ENCODE measurements at regions not wholly inside any gene's neighbourhood (a gene's known extent, or its start where the extent isn't known, plus 50 kb on each side); places are given as distances from the start of the nearest gene placed in this dataset.

DNA sequence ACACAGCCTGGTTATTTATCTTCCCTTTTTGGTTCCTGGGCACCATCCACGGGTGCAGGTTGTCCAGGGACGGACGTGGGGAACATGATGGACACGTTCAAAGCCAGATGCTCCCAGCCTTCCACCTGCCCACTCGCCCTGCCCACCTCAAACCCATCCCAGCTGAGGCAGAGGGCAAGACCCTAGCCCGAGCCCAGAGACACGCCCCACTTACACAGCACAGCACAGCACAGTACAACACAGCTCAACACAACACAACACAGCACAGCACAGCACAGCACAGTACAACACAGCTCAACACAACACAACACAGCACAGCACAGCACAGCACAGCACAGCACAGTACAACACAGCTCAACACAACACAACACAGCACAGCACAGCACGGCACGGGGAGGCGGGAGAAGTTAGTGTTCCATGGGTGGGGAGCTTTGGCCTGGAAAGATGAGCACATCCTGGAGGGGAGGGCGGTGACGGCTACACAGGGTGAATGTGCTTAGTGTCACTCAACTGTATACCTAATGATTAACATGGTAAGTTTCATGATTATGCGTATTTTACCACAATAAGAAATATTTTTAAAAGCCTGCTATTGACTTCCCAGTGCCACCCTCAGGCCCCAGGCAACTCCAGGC is 1507.5 kb downstream of the BRD1 start:
- no peak for DNase-seq (ENCODE audit: low read depth in 3 of 3)

DNA sequence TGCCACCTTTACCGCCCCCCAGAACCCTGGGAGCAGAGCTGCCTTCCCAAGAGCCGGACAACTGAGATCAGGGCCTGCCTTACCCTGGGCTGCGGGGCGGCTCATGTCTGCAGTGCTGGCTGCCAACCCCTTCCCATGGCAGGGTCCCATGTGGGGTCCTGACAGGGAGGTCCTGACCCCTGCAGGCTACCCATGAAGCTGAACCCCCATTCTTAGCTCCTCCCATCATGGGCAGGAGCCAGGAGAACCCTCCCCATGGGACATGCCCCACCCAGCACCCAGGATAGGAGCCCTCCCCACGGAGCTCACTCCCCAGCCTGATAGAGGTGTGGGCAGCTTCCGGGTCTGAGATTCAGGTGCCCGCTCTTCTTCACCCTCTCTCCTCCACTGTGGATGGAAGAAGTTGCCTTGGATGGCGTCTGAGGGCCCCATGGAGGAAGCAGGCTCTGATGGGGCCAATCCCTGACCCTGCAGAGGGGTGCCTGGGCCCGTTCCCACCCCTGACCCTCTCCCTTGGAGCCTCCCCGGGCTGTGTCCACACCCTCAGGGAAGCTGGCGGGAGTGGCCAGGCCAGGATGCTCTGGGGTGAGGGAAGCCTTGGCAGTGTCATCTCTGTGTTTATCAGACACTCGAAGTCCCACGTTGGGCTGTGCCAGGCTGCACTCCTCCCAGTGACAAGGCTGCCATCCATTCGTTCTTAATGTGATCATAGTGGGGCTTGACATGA is 1508.2 kb downstream of the BRD1 start:
- DNase-seq (ENCODE audit: low read depth in 3 of 3), result no peak

DNA sequence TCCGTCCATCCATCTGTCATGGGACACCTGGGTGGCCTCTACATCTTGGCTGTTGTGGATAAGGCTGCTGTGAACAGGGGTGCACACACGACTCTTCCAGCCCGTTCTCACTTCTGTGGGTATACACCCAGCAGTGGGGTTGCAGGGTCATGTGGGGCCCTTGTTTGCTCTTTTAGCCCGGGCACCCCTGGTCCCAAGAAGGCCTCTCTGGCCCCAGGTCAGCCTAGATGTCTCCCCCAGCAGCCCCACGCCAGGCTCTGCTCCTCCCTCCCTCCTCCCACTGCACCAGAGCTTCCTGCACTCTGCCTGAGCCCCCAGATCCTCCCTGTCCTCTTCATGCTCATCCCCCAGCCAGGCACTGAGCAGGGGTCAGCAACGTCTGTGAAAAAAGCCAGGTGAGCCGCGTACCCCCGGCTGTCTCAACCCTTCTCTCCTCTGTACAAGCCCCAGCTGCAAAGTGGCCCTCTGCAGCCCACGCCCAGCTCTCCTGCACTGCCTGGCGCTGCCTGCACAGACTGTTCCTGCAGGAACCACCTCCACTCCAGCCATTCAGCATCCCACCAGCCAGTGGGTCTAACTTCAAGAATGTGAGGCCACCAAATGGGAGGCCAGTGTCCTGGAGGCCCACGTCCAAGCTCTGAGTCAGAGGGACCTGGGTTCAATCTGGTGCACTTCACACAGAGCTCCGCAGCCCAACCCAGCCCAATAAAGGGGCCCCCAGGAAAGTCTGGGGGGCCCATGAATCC is 1508.9 kb downstream of the BRD1 start:
- DNase-seq (ENCODE audit: low read depth in 3 of 3), result no peak

DNA sequence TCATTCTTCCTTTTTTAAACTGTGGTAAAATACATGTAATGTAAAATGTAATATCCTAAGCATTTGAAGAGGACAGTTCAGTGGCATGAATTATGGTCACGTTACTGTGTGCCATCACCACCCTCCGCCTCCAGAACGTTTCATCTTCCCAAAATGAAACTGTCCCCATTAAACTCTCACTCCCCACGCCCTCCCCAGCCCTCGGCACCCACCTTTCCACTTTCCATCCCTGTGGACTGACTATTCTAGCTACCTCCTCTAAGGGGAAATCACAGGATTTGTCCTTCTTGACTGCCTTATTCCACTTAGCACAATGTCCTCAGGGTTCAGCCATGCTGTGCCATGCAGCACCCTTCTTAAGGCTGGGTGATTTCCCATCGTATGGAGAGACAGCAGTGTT is 1509.5 kb downstream of the BRD1 start:
- DNase-seq (ENCODE audit: low read depth in 3 of 3), result no peak

DNA sequence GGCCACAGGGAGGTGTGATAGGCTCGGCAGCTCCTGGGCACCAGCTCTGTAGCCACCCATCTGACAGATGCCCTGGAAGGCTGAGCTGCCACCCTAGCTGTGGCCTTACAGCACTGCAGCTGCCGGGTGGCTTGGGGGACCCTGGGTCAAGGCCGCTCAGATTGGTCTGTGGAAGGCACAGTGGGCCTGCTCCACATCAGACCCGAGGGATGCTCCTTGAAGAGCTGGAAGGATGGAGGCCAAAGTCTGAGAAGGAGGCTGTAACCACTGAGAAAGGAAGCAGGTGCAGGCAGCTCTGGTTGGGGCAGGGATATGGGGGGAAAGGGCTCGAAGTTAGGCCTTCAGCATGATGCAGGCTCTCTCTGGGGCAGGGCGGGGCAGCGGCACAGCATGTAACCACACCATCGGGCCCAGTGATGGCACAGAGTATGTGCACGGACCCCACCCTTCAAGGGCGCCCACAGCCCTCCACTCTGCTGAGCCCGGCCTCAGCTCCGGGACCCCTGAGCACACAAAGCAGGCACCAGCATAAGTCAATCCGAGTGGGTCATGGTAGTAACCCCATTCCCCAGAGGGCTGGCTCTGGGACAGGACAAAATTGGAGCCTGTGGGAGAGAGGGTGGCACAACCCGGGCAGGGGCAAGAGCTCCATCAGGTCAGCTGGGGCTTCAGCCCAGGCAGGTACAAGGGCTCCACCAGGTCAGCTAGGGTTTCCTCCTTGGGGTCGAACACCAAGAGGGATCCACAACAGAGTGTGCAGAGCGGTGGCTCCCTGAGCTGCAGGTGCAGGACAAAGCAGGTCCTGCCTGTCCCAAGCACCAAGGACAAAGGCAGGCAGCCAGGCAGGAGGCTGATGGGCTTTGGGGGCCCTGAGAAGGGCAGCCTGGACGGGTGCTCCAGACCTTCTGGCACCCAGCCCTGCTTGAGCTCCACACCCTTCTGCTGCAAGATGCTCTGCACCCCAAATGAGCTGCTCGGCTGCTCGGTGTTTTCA is 1511.1 kb downstream of the BRD1 start:
- no peak for DNase-seq (ENCODE audit: low read depth in 3 of 3)

DNA sequence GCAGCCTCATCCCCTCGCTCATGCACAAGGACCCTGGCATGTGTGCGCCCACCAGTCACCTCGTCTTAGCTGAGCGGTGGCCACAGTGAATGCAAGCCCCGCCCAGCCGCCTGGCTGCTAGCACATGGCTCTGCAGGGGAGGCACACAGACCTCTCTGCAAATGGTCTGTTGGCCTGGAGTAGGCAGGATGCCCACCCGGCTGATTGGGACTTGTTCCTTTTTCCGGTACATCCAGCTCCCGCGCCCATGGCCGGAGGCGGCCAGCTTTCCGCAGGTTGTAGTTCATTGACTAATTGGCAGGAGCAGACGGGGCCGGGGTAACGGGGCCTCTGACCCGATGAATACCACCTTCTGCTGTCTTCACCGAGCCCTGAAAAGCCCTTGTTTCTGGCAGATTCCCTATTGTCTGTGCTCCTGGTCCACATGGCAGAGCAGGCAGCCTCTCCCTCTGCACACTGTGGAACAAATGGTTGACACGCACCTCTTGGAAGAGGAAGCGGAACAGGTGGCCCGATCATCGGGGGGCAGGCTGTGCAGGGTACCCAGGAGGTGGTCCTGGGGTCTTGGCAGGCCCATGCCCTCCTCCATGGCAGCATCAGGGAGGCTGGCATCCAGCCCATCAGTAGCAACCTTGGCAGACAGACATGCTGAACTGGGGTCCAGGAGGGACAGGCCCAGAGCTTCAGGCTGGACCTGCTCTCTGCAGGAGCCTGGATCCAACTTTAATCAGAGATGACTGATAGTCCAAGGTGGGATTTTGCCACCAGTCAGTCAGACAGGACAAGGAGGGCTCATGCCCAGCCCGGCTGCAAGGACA is 1512.0 kb downstream of the BRD1 start:
- DNase-seq (ENCODE audit: low read depth in 3 of 3), result no peak

DNA sequence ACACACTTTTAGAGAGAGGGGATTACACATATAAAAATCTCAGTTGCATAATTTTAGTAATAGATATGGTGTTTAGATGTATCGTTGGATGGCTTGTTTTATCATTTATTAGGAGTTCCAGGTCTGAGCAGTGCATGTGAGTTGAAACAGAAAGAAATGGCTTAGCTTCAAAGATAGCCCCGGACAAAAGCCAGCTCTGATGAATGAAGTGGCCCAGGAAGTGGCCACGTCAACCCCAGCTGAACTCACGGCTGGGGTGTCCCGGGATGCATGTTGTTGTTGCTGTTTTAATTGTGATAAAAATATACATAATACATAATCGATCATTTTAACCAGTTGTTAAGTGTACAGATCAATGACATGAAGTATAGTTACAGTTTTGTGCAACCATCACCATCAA is 1513.6 kb downstream of the BRD1 start:
- DNase-seq (ENCODE audit: low read depth in 3 of 3), result no peak

DNA sequence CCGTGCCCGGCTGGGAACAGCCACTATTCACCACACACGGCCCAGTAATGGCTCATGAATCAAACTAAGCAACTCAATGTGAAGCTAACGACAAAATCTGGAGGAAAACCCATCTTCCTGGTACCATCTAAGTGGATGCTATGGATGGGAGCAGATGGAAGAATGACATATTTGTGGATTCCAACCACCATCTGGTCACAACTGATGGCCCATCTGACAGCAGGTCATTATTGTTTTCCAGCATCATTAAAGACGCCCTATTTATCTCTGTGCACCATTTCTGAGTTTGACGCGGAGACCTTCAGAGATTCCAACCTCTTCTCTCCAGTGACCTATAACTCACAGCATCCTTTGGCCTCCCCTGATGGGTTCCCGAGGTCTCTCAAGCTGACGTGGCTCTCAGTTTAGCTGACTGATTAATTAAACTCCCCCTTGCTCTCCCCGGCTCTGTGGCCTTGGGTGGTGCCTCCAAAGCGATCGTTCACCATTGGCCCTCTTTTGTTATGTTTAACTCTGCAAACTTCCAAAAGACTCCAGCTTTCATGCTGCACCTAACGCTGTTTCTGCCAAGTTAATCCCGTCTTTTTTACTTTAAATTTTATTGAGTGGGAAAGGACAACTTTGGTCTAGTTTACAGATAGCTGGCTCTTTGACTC is 1514.4 kb downstream of the BRD1 start:
- DNase-seq (ENCODE audit: low read depth in 3 of 3), result no peak

DNA sequence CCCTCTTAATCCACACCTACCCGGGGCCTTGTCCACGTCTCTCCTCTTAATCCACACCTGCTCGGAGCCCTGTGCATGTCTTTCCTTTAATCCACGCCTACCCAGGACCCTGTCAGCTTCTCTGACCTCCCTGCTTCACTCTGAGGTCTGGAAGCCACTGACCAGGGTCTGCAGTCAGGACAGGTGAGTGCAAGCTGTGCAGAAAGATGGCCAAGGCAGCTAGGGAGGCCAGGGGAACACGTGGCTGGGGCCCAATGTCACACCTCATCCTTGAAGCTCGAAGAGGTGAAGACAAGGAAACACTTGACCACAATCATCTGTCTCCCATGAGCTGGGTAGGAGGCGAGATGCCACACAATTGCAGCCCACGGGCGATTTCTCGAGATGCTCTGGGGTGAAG is 1516.9 kb downstream of the BRD1 start:
- no peak for DNase-seq (ENCODE audit: low read depth in 3 of 3)

DNA sequence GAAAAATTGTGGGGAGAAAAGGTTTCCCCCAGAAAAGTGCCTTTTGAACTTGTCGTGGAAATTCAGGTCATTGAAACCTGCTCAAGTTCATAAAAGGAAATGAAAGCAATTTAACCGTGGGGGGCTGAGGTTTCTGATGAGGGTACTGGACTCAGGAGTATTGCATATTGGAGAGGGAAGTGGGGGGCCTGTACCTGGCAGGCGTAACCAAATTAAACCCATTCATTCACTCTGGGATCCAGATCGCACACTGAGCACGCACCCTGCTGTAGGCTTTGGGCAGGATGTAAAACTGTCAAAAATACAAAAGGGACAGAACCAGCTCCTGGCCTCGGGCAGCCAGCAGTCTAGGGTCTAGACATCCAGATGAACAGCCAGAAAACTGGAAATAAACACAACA is 1517.4 kb downstream of the BRD1 start:
- DNase-seq (ENCODE audit: low read depth in 3 of 3), result no peak

DNA sequence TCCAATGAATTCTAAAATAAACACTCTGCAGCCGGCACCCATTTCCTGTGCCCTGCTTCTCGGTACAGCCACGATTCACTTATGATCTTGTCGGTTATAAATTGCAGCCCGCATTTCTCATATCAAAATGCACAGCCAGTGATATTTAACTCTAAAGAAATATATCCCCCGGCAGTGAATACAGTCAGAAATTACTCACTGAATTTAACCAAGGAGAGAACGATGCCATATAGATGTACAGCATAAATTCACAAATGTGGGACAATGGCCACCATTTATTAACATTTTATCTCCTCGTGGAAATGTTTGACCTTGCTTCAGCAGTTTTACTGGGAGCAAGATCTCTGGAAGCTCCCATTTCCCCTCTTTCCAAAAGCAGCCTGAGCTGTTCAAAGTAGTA is 1517.8 kb downstream of the BRD1 start:
- DNase-seq (ENCODE audit: low read depth in 3 of 3), result no peak

DNA sequence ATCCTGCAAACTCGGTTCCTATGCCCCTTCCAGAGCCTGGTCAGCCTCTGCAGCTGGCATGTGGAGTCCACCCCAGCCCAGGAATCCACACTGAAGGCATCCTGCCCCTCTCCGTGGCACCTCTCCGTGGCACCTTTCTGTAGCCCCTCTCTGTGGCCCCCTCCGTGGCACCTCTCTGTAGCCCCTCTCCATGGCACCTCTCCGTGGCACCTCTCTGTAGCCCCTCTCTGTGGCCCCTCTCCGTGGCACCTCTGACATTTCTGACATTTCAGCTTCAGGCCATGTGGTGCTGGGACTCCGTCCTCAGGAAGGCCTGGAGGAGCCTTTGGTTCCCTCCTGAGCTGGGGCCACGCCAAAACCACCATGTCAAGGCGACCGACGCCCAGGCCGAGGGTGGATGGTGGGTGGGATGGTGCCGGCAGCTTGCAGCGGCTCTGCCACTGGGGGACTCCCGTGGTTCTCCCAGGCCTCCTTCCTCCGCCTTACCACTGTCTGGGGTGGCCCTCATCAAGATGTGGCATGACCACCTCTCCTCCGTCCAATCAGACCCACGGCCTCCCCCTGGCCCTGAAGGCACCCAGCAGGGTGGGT is 1518.5 kb downstream of the BRD1 start:
- DNase-seq (ENCODE audit: low read depth in 3 of 3), result no peak

DNA sequence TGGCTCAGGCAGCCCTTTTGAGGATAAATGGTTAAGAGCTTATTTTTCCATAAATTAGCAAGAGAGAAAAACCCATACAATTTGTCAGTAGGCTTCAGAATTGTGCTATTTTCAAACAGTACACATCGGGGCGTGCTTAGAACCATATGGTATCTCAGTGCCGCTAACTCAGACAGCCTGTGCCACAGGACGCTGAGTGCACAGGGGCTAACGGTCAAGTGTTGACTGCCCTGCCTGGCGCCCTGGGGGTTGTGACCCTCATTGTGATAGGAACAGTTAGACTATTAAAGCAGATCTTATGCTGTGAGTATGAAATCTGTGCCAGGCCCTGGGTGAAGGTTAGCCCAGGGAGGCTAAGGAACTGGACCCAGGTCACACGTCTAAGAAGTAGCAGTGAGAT is 1519.7 kb downstream of the BRD1 start:
- no peak for DNase-seq (ENCODE audit: low read depth in 3 of 3)

DNA sequence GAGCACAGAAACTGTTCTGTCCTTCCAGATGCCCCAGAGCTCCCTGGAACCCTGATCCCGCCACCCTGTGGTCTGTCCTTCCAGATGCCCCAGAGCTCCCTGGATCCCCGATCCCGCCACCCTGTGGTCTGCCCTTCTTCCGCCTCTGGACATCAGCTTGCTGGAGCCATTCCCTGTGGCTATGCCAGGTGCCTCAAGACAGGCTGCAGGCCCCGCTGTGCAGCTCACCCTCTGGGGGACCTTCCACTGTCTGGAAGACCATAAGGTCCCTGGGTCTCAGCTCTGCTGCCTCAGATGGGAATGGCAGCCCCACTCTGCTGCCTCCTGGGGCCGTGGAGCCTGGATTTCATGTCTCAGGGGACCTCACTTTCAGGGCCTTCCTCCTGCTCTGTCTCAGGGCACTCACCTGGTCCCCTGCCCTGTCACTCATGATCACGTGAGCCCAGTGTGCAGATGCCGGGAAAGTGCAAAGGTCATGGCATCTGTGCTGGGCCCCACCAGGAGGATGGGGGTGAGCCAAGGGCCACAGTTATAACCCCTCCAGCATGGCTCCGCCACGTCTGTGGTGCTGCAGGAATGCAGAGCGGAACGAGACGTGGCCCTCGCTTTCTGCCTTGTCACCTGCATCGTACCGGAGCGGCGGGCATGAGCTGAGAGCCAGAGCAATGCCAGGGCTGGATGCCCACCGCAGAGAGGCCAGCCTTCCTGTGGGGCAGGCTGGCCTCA is 1520.7 kb downstream of the BRD1 start:
- no peak for DNase-seq (ENCODE audit: low read depth in 3 of 3)

DNA sequence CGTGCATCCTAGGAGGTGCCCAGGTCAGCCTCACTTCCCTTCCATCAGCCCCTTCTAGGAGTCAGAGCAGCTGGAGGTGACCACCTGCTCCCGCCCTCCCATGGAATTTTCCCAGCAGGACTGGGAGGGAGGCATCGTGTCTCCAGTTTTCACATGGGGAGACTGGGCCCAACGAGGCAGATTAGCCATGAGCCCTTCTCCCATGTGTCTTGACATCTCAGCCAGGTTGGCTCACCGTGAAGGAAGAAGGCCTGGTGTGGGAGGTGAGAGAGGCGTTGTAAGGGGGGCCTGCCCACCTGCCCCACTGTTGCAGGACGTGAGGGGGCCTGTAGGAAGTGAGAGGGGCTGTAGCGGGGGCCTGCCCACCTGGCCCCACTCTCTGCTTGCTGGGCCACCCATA is 1521.4 kb downstream of the BRD1 start:
- no peak for DNase-seq (ENCODE audit: low read depth in 3 of 3)

DNA sequence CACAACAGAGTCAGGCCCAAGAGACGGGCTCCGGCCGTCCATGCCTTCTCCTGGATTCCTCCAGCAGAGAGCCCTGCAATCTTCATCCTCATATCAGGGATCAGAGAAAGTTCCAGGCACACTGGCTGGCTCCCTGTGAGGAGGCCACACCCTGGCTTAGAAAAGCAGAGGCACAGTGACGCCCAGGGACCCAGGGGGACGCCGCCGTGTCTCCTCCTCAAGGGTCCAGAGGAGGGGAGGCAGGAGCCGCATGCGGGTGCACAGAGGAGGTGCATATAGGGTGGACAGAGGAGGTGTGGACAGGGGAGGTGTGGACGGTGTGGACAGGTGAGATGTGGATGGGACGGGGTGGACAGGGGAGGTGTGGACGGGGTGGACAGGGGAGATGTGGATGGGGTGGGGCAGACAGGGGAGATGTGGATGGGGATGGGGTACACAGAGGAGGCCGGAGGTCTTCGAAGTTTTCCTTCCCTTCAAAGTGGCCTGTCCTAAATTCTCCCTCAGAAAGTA is 1521.9 kb downstream of the BRD1 start:
- no peak for DNase-seq (ENCODE audit: low read depth in 3 of 3)

DNA sequence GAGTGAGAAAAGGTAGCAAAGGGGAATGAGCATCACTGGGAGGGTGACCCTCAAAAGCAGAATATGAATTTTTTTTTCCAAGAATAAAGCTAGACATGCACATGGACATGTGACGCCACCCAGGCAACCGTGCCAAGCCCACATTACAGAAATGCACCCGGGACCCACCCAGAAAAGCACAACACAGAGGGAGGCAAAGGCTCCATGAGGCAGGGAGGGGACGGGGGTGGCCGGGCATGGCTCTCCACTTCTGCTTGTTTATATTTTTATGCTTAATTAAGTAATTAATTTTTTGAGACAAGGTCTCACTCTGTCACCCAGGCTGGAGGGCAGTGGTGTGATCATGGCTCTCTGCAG is 1524.3 kb downstream of the BRD1 start:
- no peak for DNase-seq (ENCODE audit: low read depth in 3 of 3)

DNA sequence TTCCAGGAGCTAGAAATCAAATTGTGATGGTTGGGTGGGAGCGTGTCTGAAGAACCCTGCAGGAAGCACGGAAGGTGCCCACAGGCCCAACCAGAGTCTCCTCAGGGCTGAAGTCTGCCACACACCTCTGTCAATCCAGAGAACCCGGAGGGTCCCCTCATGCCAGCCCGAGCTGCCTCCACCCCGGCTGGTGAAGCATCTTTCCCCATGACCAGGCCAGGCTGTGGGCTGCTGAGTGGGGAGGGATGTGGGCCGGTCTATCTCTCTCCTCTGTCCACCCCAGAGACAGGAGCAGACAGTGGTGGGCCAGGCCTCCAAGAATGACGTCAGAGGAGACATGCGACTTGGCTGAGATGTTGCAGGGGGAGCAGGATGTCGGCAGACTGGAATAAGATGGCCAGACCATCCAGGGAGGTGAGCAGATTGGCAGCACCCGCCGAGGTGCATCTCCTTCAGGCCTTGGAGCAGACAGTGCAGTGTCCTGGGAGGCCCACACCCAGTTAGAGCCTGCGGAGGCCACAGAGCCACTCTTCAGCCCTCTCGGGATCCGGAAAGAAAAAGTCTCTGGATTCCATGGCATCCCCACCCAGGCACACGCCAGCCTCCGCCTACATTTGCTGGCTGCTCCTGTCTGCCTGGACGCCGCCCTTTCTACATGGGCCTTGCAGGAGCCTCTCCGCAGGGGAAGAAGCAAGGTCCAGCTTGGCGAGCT is 1524.9 kb downstream of the BRD1 start:
- no peak for DNase-seq (ENCODE audit: low read depth in 3 of 3)

DNA sequence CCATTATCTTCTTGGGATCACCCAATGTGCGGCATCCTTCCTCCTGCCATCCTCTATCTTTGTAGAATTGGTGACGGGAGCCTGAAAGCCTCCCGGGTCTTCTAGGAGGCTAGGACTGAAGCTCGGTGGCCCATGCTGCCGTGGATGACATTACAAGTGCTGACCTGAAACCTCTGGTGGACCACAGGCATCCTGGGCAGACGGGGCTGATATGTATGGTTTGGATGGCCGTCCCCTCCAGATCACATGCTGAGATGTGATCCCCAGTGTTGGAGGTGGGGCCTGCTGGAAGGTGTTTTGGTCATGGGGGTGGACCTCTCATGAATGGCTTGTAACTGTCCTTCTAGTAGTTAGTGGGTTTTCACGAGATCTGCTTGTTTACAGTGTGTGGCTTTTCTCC is 1525.8 kb downstream of the BRD1 start:
- no peak for DNase-seq (ENCODE audit: low read depth in 3 of 3)
